ENCODE measurements at regions not wholly inside any gene's neighbourhood (a gene's known extent, or its start where the extent isn't known, plus 50 kb on each side); places are given as distances from the start of the nearest gene placed in this dataset.

DNA sequence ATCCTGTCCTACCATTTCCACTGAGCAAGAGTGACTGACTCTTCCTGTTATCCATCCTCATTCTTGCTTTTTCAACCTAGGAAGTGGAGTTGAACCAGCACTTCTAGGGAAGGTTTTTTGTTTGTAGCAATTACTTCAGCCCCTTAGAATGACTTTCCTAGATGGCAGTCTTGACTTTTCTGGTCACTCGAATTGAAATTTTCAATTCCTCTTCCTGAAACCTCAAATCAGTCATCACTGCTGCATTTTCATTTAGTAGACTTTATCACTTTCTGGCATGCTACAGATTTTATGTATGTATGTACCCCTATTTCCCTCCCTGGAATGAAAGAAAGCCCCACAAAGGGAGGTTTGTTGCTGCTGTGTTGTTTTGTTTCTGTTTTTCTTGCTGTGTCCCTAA, 915.9 kb downstream of the PCDH17 start:
- intact Hi-C loops (cut with DNase I, micrococcal nuclease): no loop called here
- DNase-seq (no peak), ATAC-seq (no peak)

- no peak for DNase-seq
- no peak for ATAC-seq
- intact Hi-C loops (cut with DNase I, micrococcal nuclease): no loop called here
These were observed 934.6 kb downstream of the PCDH17 start for GRCh38 chr13:58566176-58566575.

GRCh38 chr13:58573743-58574142, 942.2 kb downstream of the PCDH17 start:
- ATAC-seq: no peak
- intact Hi-C loops (cut with DNase I, micrococcal nuclease): no loop called here
- DNase-seq: no peak

DNA sequence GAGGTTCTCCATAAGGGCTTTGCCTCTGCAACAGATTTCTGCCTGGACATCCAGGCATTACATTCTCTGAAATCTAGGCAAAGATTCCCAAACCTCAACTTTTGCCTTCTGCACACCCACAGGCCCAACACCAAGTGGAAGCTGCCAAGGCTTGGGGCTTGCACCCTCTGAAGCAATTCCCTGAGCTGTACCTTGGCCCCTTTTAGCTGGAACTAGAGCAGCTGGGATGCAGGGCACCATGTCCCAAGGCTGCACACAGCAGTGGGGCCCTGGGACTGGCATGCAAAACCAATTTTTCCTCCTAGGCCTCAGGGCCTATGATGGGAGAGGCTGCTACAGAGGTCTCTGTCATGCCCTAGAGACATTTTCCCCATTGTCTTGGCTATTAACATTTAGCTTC, 943.2 kb downstream of the PCDH17 start:
- intact Hi-C loops (cut with DNase I, micrococcal nuclease): no loop called here
- no peak for DNase-seq
- no peak for ATAC-seq

DNA sequence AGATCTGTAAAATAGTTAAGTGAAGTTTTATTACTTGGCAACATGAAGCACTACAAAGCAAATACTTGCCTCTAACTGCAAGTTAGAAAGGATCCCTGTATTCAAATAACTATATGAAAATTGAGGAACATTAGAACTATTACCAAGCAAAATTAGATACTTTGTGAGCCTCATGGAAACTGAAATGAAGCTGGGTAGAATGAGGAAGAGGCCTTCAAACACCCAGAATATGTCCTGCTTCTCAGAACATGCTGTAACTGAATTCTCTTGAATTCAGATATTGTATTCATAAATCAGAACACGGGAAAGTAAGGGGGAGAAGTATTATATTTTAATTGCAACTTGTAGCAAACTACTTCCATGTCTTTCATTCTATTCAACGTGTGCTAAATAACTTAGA, 947.9 kb downstream of the PCDH17 start:
- intact Hi-C loops (cut with DNase I, micrococcal nuclease): no loop called here
- no peak for DNase-seq
- ATAC-seq: no peak

GRCh38 chr13:58583966-58584365, 952.4 kb downstream of the PCDH17 start:
- DNase-seq (no peak), ATAC-seq (no peak)
- intact Hi-C loops (cut with DNase I, micrococcal nuclease): no loop called here

GRCh38 chr13:58584610-58585009, 953.1 kb downstream of the PCDH17 start:
- ATAC-seq (no peak), DNase-seq (no peak)
- intact Hi-C loops (cut with DNase I, micrococcal nuclease): no loop called here

- no peak for DNase-seq
- no peak for ATAC-seq
These were observed 955.6 kb downstream of the PCDH17 start for GRCh38 chr13:58587183-58587582.

DNA sequence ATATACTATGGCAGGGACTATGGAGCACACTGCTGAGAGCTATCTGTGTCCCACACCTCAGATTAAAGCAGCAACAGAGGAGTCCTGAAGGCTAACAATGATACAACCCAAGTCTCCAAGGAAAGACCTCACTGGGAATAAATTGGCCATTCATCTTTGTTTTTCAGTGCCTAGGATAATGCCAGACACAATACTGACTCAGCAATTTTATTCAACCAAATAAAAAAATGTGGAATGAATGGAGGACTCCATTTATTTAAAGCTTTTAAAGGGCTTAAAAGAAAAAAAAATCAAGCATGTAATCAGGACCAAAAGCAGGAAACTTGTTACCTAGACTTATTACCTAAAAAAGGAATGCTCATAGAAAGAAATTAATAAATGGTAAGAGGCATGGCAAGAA, 960.5 kb downstream of the PCDH17 start:
- ATAC-seq (no peak), DNase-seq (no peak)
- intact Hi-C loops (cut with DNase I, micrococcal nuclease): no loop called here

More at GRCh38 chr13:58587183-58587582, 955.6 kb downstream of the PCDH17 start:
- intact Hi-C loops (cut with DNase I, micrococcal nuclease): no loop called here

DNA sequence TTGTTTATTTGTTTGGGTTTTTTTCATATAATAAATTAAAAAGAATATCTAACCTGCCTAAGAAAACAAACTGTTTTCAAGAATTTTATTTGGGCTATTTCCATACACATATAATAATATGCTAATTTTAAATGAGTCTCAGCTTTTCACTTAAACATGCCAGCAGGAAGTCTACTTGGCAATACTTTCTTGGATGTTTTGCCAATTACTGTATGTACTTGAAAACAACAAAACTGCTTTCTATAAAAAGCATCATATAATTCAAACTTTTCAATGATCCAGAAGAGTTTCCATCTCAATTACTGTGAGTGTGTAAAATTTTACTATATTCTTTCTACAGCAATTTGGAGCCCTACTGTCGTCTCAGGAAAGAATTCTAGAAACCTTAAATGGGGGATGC, 961.2 kb downstream of the PCDH17 start:
- intact Hi-C loops (cut with DNase I, micrococcal nuclease): no loop called here
- DNase-seq (no peak), ATAC-seq (no peak)

DNA sequence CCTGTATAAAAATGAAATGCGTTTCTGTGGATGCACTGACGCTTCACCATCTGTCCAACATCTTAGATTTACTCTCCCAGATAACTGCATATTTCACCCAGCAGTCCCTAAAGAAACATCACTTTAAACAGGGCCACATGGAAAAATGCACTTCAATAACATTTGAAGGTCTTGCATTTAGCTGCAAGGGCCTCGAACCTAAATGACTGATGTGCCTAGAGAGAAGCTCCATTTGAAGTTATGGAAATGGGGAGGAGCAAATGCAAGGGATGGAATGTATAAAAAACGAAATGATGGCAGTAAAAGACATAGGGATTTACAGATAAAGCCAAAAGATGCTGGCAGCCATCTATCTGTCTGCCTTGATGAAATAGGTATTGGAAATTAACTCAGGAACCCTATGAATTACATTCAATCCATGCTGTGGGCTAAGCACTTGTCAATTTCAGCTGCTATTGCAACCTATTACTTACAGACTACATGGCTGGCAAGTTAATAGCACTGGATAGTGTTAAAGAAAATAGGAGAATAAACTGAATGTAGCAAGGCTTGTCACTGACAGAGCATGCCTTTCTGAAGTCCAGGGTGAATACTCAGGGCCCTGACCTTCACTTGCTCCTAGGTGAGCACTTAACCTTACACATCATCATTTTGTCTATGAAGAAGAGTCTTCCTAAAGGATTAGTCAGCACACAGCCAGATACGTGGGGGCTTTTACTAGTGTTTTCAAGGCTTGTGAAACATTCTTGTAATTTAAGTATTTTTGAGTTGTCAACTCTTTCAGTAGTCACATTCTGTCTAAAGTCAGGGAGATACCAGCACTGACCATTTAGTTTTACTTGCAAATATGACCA, 963.4 kb downstream of the PCDH17 start:
- intact Hi-C loops (cut with DNase I, micrococcal nuclease): no loop called here
- DNase-seq (no peak), ATAC-seq (no peak)

DNA sequence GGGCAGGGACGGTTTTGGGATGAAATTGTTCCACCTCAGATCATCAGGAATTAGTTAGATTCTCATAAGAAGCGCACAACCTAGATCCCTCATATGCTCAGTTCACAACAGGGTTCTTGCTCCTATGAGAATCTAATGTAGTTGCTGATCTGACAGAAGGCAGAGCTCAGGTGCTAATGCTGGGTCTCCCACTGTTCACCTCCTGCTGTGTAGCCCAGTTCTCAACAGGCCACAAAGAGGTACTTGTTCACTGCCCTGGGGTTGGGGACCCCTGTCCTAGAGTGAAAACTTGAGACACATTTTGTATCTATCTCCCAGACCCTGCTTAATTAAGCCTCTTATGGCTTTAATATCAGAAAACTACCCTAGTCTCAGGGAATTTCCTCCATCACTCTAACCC, 966.0 kb downstream of the PCDH17 start:
- DNase-seq: no peak
- ATAC-seq: no peak
- intact Hi-C loops (cut with DNase I, micrococcal nuclease): no loop called here

- intact Hi-C loops (cut with DNase I, micrococcal nuclease): no loop called here
- DNase-seq (no peak), ATAC-seq (no peak)
These were observed 966.7 kb downstream of the PCDH17 start for GRCh38 chr13:58598241-58598640.

GRCh38 chr13:58611117-58611516, 979.6 kb downstream of the PCDH17 start:
- ATAC-seq (no peak), DNase-seq (no peak)
- intact Hi-C loops (cut with DNase I, micrococcal nuclease): no loop called here

DNA sequence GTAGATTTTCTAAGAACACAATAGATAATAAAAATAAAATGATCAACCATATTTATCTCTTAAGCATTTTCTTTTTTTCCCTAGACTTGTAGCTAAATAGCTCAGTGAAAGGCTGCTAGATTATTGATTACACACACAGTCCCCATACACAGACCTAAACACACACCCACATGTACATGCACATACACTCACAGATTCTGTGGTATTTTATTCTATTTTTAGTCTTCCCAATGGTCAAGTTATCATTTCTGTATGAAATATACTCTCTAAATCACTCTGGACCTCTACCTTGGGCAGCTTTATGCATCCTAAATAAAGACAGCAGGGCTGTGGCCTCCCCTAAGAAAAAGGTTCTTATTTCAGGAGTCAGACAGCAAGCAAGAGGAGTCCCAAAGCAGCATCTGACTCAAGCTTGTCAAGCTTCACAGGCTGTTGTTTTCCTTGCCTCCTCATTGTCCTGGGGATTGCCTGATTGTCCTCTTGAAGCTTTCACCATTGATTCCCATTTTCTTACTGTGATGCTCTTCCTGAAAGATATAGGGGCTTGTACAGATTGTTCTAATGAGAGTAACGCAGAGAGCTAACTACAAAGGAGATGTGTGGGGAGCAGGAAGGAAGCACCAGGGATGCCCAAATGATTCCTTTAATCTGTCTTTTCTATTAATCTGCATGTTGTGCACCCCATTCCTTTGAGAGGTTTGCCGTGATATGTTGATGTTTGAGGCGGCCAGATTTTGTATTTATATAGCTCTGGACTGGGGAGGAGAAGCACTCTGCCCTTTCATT, 986.5 kb downstream of the PCDH17 start:
- intact Hi-C loops (cut with DNase I, micrococcal nuclease): no loop called here
- ATAC-seq (no peak), DNase-seq (no peak)

DNA sequence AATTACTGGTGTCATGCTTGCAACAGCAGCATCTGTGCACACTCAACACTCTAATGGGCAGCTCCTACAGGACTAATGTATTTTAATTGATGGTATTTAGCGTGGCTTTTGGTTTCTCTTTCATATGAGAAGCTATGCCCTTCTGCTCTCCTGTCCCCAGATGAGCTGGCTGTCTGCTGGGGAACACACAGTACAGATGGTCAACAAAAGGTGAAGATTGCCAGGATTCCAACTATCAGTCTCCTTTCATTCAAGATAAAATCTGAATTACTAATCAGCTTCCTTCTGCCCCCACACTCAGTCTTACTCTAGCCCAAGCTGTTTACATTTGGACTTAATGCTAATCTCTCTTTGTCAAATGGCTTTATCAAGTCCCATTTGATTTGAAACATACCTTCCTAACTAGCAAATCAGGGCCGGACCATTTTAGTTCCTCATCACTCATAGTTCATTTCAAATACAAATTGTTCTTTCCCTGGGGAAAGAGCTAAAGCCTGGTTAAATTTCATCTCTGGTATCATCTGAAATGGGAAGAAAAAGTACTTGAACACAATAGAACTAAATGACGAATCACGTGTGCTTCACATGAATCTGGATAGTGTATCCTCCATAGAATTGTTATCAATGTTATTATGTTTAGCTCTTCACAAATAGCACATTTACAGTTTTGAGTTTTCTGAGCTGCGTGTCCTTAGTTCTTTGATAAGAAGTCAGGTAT, 988.0 kb downstream of the PCDH17 start:
- intact Hi-C loops (cut with DNase I, micrococcal nuclease): no loop called here
- DNase-seq (no peak), ATAC-seq (no peak)

DNA sequence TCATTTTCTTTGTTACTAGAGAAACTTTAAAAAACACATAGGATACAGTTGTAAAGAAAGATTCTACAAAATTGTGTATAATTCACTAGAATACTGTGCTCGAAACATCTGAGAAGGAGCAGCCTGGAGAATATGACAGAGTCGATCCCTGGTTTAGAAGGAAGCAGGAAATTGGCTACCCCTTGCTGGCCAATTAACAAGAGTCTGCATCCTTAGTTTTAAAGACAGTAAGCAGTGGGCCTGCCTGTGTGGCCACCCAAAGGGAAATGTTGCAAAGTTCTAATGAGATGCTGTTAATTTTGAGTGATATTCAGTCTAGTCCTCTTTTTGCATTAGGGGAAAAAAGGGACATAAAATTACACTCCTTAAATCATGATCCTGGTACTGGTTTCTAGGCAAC, 988.6 kb downstream of the PCDH17 start:
- ATAC-seq (no peak), DNase-seq (no peak)
- intact Hi-C loops (cut with DNase I, micrococcal nuclease): no loop called here

GRCh38 chr13:58625703-58626389, 994.3 kb downstream of the PCDH17 start:
- DNase-seq (no peak), ATAC-seq (no peak)
- intact Hi-C loops (cut with DNase I, micrococcal nuclease): no loop called here

- intact Hi-C loops (cut with DNase I, micrococcal nuclease): no loop called here
- ATAC-seq (no peak), DNase-seq (no peak)
These were observed 999.2 kb downstream of the PCDH17 start for GRCh38 chr13:58630794-58631193.

All from left colon (tissue), 2 donors.